ENCODE measurements at regions not wholly inside any gene's neighbourhood (a gene's known extent, or its start where the extent isn't known, plus 50 kb on each side); places are given as distances from the start of the nearest gene placed in this dataset.

GRCh38 chr4:158043971-158044618 is 128.7 kb downstream of the GASK1B start:
- no peak for TF ChIP-seq CTCF (conservative IDR thresholded peaks at IDR 0.05; ENCODE audit: control insufficient read depth, insufficient read depth, low read depth, low read length)
- no peak for DNase-seq (ENCODE audit: low read depth)
- no peak overlapping the region for H3K4me3 ChIP-seq (ENCODE audit: control insufficient read depth, low read depth, low read length)

- no peak for TF ChIP-seq CTCF (conservative IDR thresholded peaks at IDR 0.05; ENCODE audit: control insufficient read depth, insufficient read depth, low read depth, low read length)
- peak; percentile 71 for DNase-seq (ENCODE audit: low read depth)
- no peak overlapping the region for H3K4me3 ChIP-seq (ENCODE audit: control insufficient read depth, low read depth, low read length)
Observed at GRCh38 chr4:158042591-158043030, 130.2 kb downstream of the GASK1B start.

GRCh38 chr4:158038718-158039117 is 134.1 kb downstream of the GASK1B start:
- TF ChIP-seq CTCF (conservative IDR thresholded peaks at IDR 0.05; ENCODE audit: control insufficient read depth, insufficient read depth, low read depth, low read length), result no peak
- H3K4me3 ChIP-seq (ENCODE audit: control insufficient read depth, low read depth, low read length), result no peak overlapping the region
- no peak for DNase-seq (ENCODE audit: low read depth)

GRCh38 chr4:158036998-158037397 is 135.8 kb downstream of the GASK1B start:
- no peak overlapping the region for H3K4me3 ChIP-seq (ENCODE audit: control insufficient read depth, low read depth, low read length)
- no peak for DNase-seq (ENCODE audit: low read depth)
- TF ChIP-seq CTCF (conservative IDR thresholded peaks at IDR 0.05; ENCODE audit: control insufficient read depth, insufficient read depth, low read depth, low read length), result no peak

GRCh38 chr4:158035662-158036195 is 137.1 kb downstream of the GASK1B start:
- no peak for DNase-seq (ENCODE audit: low read depth)

GRCh38 chr4:158033416-158034120 is 139.3 kb downstream of the GASK1B start:
- H3K4me3 ChIP-seq (ENCODE audit: control insufficient read depth, low read depth, low read length), result no peak overlapping the region
- DNase-seq (ENCODE audit: low read depth), result peak; percentile 75

More at GRCh38 chr4:158035662-158036195, 137.1 kb downstream of the GASK1B start:
- H3K4me3 ChIP-seq (ENCODE audit: control insufficient read depth, low read depth, low read length), result no peak overlapping the region
- no peak for TF ChIP-seq CTCF (conservative IDR thresholded peaks at IDR 0.05; ENCODE audit: control insufficient read depth, insufficient read depth, low read depth, low read length)

More at GRCh38 chr4:158033416-158034120, 139.3 kb downstream of the GASK1B start:
- TF ChIP-seq CTCF (conservative IDR thresholded peaks at IDR 0.05; ENCODE audit: control insufficient read depth, insufficient read depth, low read depth, low read length), result no peak
